Gastroesophageal sphincter (tissue), 3 donors: ENCODE measurements at regions not wholly inside any gene's neighbourhood (a gene's known extent, or its start where the extent isn't known, plus 50 kb on each side); places are given as distances from the start of the nearest gene placed in this dataset.

Source experiments
- CTCF ChIP-seq, 4 experiments: fragments of 200-600 bp in 2 of 4; fragments of 450-650 bp in 2 of 4; sonication (generic) in 1 of 4; IDR thresholded peaks; one replicate each; pipeline ENCODE4 v1.5.1; 2017 to 2019; ENCODE audit warnings: antibody characterized with exemption in 4 of 4, mild to moderate bottlenecking in 2 of 4, moderate library complexity in 2 of 4
- EP300 ChIP-seq: sonication (generic); formaldehyde crosslinking; IDR thresholded peaks from one replicate; pipeline ENCODE4 v1.6.1; 2017; ENCODE audit warnings: antibody characterized with exemption, mild to moderate bottlenecking
- POLR2AphosphoS5 ChIP-seq: sonication (generic); formaldehyde crosslinking; IDR thresholded peaks from one replicate; pipeline ENCODE4 v1.6.1; 2017; ENCODE audit warnings: antibody characterized with exemption

- TF ChIP-seq CTCF (IDR thresholded peaks at IDR 0.05) (no peak), EP300 (no peak), POLR2AphosphoS5 (no peak)
These were observed 67.6 kb upstream of the SLC12A2 start for GRCh38 chr5:128015978-128016377.
